H1 (cell line): ENCODE measurements at regions not wholly inside any gene's neighbourhood (a gene's known extent, or its start where the extent isn't known, plus 50 kb on each side); places are given as distances from the start of the nearest gene placed in this dataset.

ENCODE experiments used
- CTCF ChIA-PET: fragments of 300-600 bp; sonication (Branson Sonifier 250); formaldehyde crosslinking; loops from one replicate; lab custom pipeline; 2021; ENCODE audit not compliant: partially characterized antibody; lab: Charles Lee
- POLR2A ChIA-PET: fragments of 300-600 bp; sonication (Branson Sonifier 250); formaldehyde crosslinking; loops from one replicate; lab custom pipeline; 2021; ENCODE audit warnings: inconsistent platforms; ENCODE audit not compliant: partially characterized antibody; lab: Charles Lee
- DNase-seq, 2 experiments: peaks; one replicate each; pipeline versions ENCODE4 v3.0.0 to v3.0.0-alpha.2; 2010 to 2022; ENCODE audit warnings: low spot score in 2 of 2, low read depth in 1 of 2, mixed read lengths in 1 of 2
- FAIRE-seq: peaks from 2 replicates; lab custom pipeline; 2011; peaks lifted over from hg19 to GRCh38; lab: Jason Lieb, UNC
- H2AFZ ChIP-seq: 2 replicates; pipeline ENCODE4 v1.8.1; 2012; ENCODE audit warnings: low read length, inconsistent platforms
- H2AK5ac ChIP-seq: 2 replicates; pipeline ENCODE4 v1.6.1; 2013; ENCODE audit warnings: low read depth, low read length
- H2BK120ac ChIP-seq: replicated peaks from 2 replicates; pipeline ENCODE3; 2013; ENCODE audit warnings: low read depth, low read length, inconsistent platforms
- H2BK12ac ChIP-seq: 2 replicates; pipeline ENCODE4 v1.6.1; 2013; ENCODE audit warnings: low read depth, low read length
- H2BK15ac ChIP-seq: 2 replicates; pipeline ENCODE4 v1.6.1; 2013; ENCODE audit warnings: low read length
- H2BK20ac ChIP-seq: 2 replicates; pipeline ENCODE4 v1.6.1; 2013; ENCODE audit warnings: low read length
- H2BK5ac ChIP-seq: 2 replicates; pipeline ENCODE4 v1.6.1; 2013; ENCODE audit warnings: low read depth, low read length
- H3K14ac ChIP-seq: 2 replicates; pipeline ENCODE4 v1.6.1; 2013; ENCODE audit warnings: inconsistent platforms; ENCODE audit not compliant: insufficient read length
- H3K18ac ChIP-seq: 2 replicates; pipeline ENCODE4 v1.6.1; 2013; ENCODE audit warnings: low read length; ENCODE audit errors: extremely low read depth
- H3K23ac ChIP-seq: 2 replicates; pipeline ENCODE4 v1.6.1; 2013; ENCODE audit warnings: inconsistent platforms; ENCODE audit not compliant: insufficient read length
- H3K23me2 ChIP-seq: 2 replicates; pipeline ENCODE4 v1.6.1; 2013; ENCODE audit warnings: low read depth, low read length
- H3K27ac ChIP-seq: 2 replicates; pipeline ENCODE4 v1.6.1; 2011; ENCODE audit warnings: low read depth, low read length, inconsistent platforms
- H3K27me3 ChIP-seq, 4 experiments: replicated peaks in 1 of 4; 1 replicate in 1 of 4; 2 replicates in 3 of 4; pipeline versions ENCODE4 v1.6.1 to v1.8.1; 2011 to 2013; ENCODE audit warnings: low read length in 3 of 4, mild to moderate bottlenecking in 3 of 4, inconsistent platforms in 2 of 4, mixed read lengths in 2 of 4, moderate library complexity in 1 of 4; ENCODE audit not compliant: control insufficient read depth in 3 of 4, insufficient read depth in 3 of 4; ENCODE audit errors: extremely low read depth in 1 of 4
- H3K36me3 ChIP-seq, 4 experiments: 2 replicates each; pipeline versions ENCODE4 v1.6.1 to v1.8.1; 2011 to 2013; ENCODE audit warnings: mild to moderate bottlenecking in 4 of 4, low read length in 3 of 4, moderate library complexity in 2 of 4, control low read depth in 1 of 4, inconsistent platforms in 1 of 4; ENCODE audit not compliant: insufficient read depth in 4 of 4, control insufficient read depth in 2 of 4
- H3K4ac ChIP-seq: replicated peaks from 2 replicates; pipeline ENCODE3; 2013; ENCODE audit warnings: low read length, low read depth, mixed read lengths, inconsistent platforms; ENCODE audit not compliant: insufficient read length
- H3K4me1 ChIP-seq, 4 experiments: replicated peaks in 1 of 4; 1 replicate in 1 of 4; 2 replicates in 3 of 4; pipeline versions ENCODE4 v1.6.1 to v1.8.1; 2011 to 2013; ENCODE audit warnings: low read length in 3 of 4, inconsistent platforms in 2 of 4, mixed read lengths in 1 of 4; ENCODE audit not compliant: insufficient read depth in 4 of 4, control insufficient read depth in 3 of 4
- H3K4me2 ChIP-seq, 2 experiments: 2 replicates each; pipeline versions ENCODE4 v1.6.1 to v1.8.1; 2011 to 2013; ENCODE audit warnings: low read depth in 2 of 2, low read length in 2 of 2, control low read depth in 1 of 2, inconsistent platforms in 1 of 2, mild to moderate bottlenecking in 1 of 2; ENCODE audit not compliant: insufficient read depth in 1 of 2
- H3K4me3 ChIP-seq, 4 experiments: fragments of 200-600, 300-600 bp in 1 of 4; sonication (generic), shearing (Covaris generic), sonication (Bioruptor Twin) in 1 of 4; 2 replicates each; pipeline versions ENCODE4 v1.5.1 to v1.8.1; 2011 to 2016; ENCODE audit warnings: low read length in 4 of 4, low read depth in 3 of 4, control low read depth in 2 of 4, inconsistent platforms in 2 of 4, mild to moderate bottlenecking in 2 of 4, mixed read lengths in 1 of 4, moderate library complexity in 1 of 4; ENCODE audit not compliant: insufficient read depth in 2 of 4; ENCODE audit errors: extremely low read depth in 1 of 4
- H3K56ac ChIP-seq: replicated peaks from 2 replicates; pipeline ENCODE3; 2013; ENCODE audit warnings: low read depth, mild to moderate bottlenecking, mixed read lengths, low read length, inconsistent platforms; ENCODE audit not compliant: insufficient read length
- H3K79me1 ChIP-seq: 2 replicates; pipeline ENCODE4 v1.6.1; 2013; ENCODE audit warnings: low read depth, low read length, control low read depth
- H3K79me2 ChIP-seq, 2 experiments: 2 replicates each; pipeline versions ENCODE4 v1.6.1 to v1.8.1; 2012 to 2013; ENCODE audit warnings: low read length in 2 of 2, mild to moderate bottlenecking in 2 of 2, inconsistent platforms in 1 of 2; ENCODE audit not compliant: insufficient read depth in 2 of 2, control insufficient read depth in 1 of 2
- H3K9ac ChIP-seq, 4 experiments: replicated peaks in 1 of 4; 1 replicate in 1 of 4; 2 replicates in 3 of 4; pipeline versions ENCODE4 v1.6.1 to v1.8.1; 2011 to 2013; ENCODE audit warnings: low read depth in 3 of 4, low read length in 3 of 4, control low read depth in 2 of 4, mild to moderate bottlenecking in 2 of 4, moderate library complexity in 2 of 4, inconsistent platforms in 1 of 4; ENCODE audit errors: extremely low read depth in 1 of 4
- H3K9me3 ChIP-seq, 2 experiments: 2 replicates each; pipeline versions ENCODE4 v1.6.1 to v1.8.1; 2012 to 2013; ENCODE audit warnings: mild to moderate bottlenecking in 2 of 2, moderate library complexity in 2 of 2, control low read depth in 1 of 2, inconsistent platforms in 1 of 2, low read depth in 1 of 2, low read length in 1 of 2, mixed read lengths in 1 of 2; ENCODE audit not compliant: insufficient read depth in 2 of 2
- H4K20me1 ChIP-seq, 2 experiments: replicated peaks in 1 of 2; 2 replicates each; pipeline versions ENCODE3 to v1.8.1; 2011 to 2013; ENCODE audit warnings: inconsistent platforms in 2 of 2, low read length in 2 of 2, mild to moderate bottlenecking in 1 of 2; ENCODE audit not compliant: insufficient read depth in 2 of 2, control insufficient read depth in 1 of 2
- H4K5ac ChIP-seq: 2 replicates; pipeline ENCODE4 v1.6.1; 2013; ENCODE audit warnings: low read length, low read depth, mixed read lengths, inconsistent platforms; ENCODE audit not compliant: insufficient read length
- H4K8ac ChIP-seq: 2 replicates; pipeline ENCODE4 v1.8.0; 2013; ENCODE audit warnings: mild to moderate bottlenecking, moderate library complexity, low read length, inconsistent platforms; ENCODE audit not compliant: insufficient read depth; ENCODE audit errors: extremely low read depth
- H4K91ac ChIP-seq: replicated peaks from 2 replicates; pipeline ENCODE3; 2013; ENCODE audit warnings: low read length, mixed read lengths, inconsistent platforms; ENCODE audit not compliant: insufficient read length
- BRCA1 ChIP-seq: IDR thresholded peaks from 2 replicates; pipeline ENCODE4 v1.6.1; 2012; ENCODE audit warnings: low read depth, low read length, improper control_type of control experiment
- EP300 ChIP-seq, 2 experiments: IDR thresholded peaks; 1 replicate in 1 of 2; 2 replicates in 1 of 2; pipeline ENCODE4 v1.6.1; 2011 to 2012; ENCODE audit warnings: low read depth in 2 of 2, low read length in 2 of 2, mild to moderate bottlenecking in 2 of 2, borderline replicate concordance in 1 of 2, inconsistent platforms in 1 of 2, moderate library complexity in 1 of 2
- KDM5A ChIP-seq: fragments of 200-600 bp; IDR thresholded peaks from 2 replicates; pipeline ENCODE4 v1.7.1; 2012; ENCODE audit warnings: mild to moderate bottlenecking, low read length, inconsistent platforms, mixed read lengths
- NANOG ChIP-seq: IDR thresholded peaks from 2 replicates; pipeline ENCODE4 v1.6.1; 2011; ENCODE audit warnings: low read length, low read depth, mild to moderate bottlenecking, inconsistent platforms; ENCODE audit not compliant: insufficient read depth, poor library complexity, severe bottlenecking
- SIRT6 ChIP-seq: IDR thresholded peaks from one replicate; pipeline ENCODE4 v1.7.1; 2012; ENCODE audit warnings: low read length, inconsistent platforms
- TBP ChIP-seq: IDR thresholded peaks from 2 replicates; pipeline ENCODE4 v1.6.1; 2011; ENCODE audit warnings: low read depth, low read length, improper control_type of control experiment
- WGBS, 2 experiments: shearing (Covaris generic) in 1 of 2; methylation state at CpG; one replicate each; pipeline versions ENCODE4 v1.1.6 to v1.1.7; 2013 to 2015; ENCODE audit warnings: low lambda C conversion rate in 2 of 2, mixed read lengths in 2 of 2, inconsistent platforms in 1 of 2, low coverage in 1 of 2, missing lambda C conversion rate in 1 of 2; ENCODE audit not compliant: insufficient replicate concordance in 2 of 2, insufficient coverage in 1 of 2, insufficient read length in 1 of 2; ENCODE audit errors: extremely low coverage in 1 of 2, missing lambda C conversion rate in 1 of 2; 5-methylcytosine and 5-hydroxymethylcytosine counted together
- TF ChIP-seq, protein P1 (sequence below): IDR thresholded peaks from 2 replicates; pipeline ENCODE4 v1.6.1; 2012; ENCODE audit warnings: inconsistent platforms
- TF ChIP-seq, protein P2 (sequence below): IDR thresholded peaks from 2 replicates; pipeline ENCODE4 v1.6.1; 2012; ENCODE audit warnings: low read length, inconsistent platforms

DNA sequence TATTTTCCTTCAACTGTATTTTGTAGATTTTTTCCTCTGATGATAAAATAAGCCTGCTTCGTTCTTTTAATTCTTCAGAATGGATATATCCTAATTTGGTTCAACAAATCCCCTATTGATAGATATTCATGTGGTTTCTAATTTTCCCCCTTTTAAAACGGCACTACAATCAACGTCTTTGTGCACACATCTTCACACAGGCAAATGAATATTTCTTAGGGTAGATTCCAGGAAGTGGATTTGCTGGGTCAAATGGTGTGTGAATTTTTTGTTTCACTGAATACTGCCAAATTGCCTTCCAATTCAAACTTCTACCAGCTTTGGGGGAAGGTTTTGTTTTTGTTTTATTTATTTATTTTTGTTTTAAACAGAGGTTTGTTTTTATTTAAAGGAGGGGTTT lies 287.2 kb downstream of the FOXO1 start:
- no peak overlapping the region for H4K5ac ChIP-seq
- no peak overlapping the region for H2BK15ac ChIP-seq
- FAIRE-seq, result no peak
- CTCF ChIA-PET, result no interaction called here
- no peaks in the 10 kb centered on the region; a peak in 1 of 4 replicates for H3K9me3 ChIP-seq
- no peak overlapping the region for H3K9ac ChIP-seq
- no peak for DNase-seq
- no peak overlapping the region for H2BK20ac ChIP-seq
- H3K4me3 ChIP-seq, result no peak overlapping the region
- H3K56ac ChIP-seq, result no peak overlapping the region
- H2BK5ac ChIP-seq, result no peak overlapping the region
- no peak overlapping the region for H4K91ac ChIP-seq
- H4K20me1 ChIP-seq, result no peaks in the 10 kb centered on the region
- TF ChIP-seq NANOG (no peak), BRCA1 (no peak), TBP (no peak), KDM5A (no peak), EP300 (IDR thresholded peaks at IDR 0.05; ENCODE audit: borderline replicate concordance in 1 of 2, low read depth in 2 of 2, low read length in 2 of 2) (no peak), SIRT6 (no peak)
- TF ChIP-seq, protein P1, sequence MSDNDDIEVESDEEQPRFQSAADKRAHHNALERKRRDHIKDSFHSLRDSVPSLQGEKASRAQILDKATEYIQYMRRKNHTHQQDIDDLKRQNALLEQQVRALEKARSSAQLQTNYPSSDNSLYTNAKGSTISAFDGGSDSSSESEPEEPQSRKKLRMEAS, result no peak
- TF ChIP-seq, protein P2, sequence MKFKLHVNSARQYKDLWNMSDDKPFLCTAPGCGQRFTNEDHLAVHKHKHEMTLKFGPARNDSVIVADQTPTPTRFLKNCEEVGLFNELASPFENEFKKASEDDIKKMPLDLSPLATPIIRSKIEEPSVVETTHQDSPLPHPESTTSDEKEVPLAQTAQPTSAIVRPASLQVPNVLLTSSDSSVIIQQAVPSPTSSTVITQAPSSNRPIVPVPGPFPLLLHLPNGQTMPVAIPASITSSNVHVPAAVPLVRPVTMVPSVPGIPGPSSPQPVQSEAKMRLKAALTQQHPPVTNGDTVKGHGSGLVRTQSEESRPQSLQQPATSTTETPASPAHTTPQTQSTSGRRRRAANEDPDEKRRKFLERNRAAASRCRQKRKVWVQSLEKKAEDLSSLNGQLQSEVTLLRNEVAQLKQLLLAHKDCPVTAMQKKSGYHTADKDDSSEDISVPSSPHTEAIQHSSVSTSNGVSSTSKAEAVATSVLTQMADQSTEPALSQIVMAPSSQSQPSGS, result no peak
- H3K14ac ChIP-seq, result no peak overlapping the region
- H3K79me1 ChIP-seq, result no peaks in the 10 kb centered on the region
- no peak overlapping the region for H2AFZ ChIP-seq
- H3K23me2 ChIP-seq, result 0 out of 2 replicates have a peak, but pooled peaks cover 1% of the 10 kb centered on the region
- H3K18ac ChIP-seq, result no peak overlapping the region
- peaks cover 0 to 9% (median 6%) of the 10 kb centered on the region in 4 experiments; a peak in 5 of 7 replicates for H3K4me1 ChIP-seq
- H3K27me3 ChIP-seq, result no peaks in the 10 kb centered on the region
- H3K4me2 ChIP-seq, result no peak overlapping the region; a peak in 1 of 4 replicates
- 73% methylated on average over 3 of the region's 3 CpGs; no CpG with 5 or more reads in 1 of the 2 experiments for WGBS, 2 experiments
- no peak overlapping the region for H2BK120ac ChIP-seq
- no peak overlapping the region for H4K8ac ChIP-seq
- no peak overlapping the region for H3K4ac ChIP-seq
- H2BK12ac ChIP-seq, result no peak overlapping the region
- no peak overlapping the region for H3K23ac ChIP-seq
- H3K27ac ChIP-seq, result no peak overlapping the region
- POLR2A ChIA-PET, result no interaction called here
- H2AK5ac ChIP-seq, result no peak overlapping the region
- H3K79me2 ChIP-seq, result no peaks in the 10 kb centered on the region
- H3K36me3 ChIP-seq, result no peaks in the 10 kb centered on the region
